IPS-NIHi7 (cell line): ENCODE measurements at regions not wholly inside any gene's neighbourhood (a gene's known extent, or its start where the extent isn't known, plus 50 kb on each side); places are given as distances from the start of the nearest gene placed in this dataset.
A peak's percentile ranks its signal among the peaks of the same experiment; 100 is the strongest.

Experiments
- DNase-seq: peaks from one replicate; pipeline ENCODE4 v3.0.0; 2012; ENCODE audit warnings: mixed read lengths; ENCODE audit errors: extremely low spot score

DNA sequence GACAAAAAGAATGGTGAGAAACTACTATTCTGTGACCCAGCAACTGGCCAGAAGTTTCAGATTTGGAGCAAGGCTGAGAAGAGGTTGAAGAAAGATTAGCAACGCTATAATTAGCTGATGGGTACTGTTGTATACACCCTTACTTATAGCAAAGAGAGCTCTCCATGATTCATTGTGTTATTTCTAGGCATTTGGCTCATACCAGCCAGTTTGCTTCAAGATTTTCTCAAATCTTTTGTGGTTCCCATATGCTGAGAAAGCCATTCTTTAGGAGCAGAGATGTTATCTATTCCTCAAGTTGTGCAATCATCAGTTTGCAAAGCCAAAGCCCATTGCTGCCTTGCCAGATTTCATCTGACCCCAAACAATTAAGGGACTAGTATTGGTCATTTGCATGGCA, 179.4 kb downstream of the ETS1 start:
- DNase-seq = no peak

DNA sequence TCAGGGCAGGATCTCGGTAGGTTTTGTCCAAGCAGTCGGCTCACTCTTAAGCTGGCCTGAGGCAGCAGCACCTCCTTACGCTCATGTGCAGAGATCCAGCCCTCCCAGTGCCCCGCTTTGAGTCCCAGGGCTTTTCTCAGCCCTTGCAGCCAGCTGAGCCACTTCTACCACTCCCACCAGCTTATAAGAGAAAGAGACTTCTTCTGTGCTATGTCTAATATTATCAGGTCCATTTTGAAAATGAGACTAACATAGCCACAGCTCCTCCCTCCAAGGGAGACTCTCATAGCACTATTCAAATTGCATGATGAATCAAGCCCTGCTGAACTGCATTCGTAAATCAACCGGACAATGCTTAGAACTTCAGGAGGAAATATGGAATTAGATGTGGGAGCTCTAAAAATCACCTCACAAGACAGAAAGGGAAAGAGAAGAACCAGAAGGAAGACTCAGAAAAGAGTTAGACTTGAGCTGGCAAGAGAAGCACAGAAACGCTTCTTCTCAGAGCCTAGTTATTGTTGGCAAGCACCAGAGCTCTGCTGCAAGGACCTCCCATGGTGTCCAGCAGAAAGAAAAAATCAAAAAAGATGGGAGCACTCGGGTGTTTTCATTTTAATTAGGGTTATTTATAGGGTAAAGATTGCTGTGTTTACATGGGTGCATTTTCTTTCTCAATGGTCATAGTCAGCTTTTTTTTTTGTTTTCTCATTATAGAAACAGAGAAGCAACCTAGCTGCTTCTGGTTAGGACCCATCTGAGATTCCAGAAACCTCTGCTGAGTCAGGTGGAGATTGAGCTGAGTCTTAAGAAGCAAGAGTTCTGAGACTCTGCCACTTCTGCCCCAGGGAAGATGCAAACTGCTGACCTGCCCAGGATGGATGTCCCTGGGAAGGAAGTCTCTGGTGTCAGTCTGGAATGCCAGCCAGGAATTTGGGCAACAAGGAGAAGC, 181.4 kb downstream of the ETS1 start:
- no peak for DNase-seq

DNA sequence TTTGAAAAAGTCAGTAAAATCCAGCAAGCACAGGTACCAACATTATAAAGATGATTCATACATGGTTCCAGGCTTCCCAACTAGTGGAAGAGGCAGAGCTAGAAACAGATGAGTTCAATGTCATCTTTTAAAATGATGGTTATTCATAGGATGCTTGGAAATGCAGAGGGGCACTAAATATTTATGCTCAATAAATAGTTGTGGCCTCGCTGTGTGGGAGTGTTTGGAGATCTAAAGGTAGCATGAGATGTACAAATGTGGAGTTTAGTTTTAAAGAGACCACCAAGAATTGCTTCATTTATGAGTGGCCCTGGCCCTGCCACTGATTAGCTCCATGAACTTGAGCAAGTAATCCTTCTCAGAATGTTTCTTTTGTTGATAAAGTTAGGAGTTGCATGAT, 182.2 kb downstream of the ETS1 start:
- DNase-seq = no peak

DNA sequence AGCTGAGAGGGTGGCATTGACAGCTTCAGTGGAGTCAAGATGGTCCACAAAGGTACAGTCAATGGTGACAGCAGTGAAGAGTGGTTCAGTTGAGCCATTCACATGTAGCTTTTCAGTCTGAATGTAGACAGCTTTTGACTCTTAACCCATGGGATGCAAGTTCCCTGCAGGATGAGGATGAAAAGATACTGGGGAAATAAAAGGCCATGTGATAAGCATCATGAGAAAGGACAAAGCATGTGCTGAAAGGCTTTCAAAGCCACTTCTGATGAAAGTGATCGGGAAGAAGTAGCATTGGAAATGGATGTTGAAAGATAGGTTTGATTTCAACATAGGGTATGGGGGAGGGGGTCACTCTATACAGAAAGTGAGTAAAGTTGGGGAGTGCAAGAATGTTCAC, 182.9 kb downstream of the ETS1 start:
- no peak for DNase-seq

DNA sequence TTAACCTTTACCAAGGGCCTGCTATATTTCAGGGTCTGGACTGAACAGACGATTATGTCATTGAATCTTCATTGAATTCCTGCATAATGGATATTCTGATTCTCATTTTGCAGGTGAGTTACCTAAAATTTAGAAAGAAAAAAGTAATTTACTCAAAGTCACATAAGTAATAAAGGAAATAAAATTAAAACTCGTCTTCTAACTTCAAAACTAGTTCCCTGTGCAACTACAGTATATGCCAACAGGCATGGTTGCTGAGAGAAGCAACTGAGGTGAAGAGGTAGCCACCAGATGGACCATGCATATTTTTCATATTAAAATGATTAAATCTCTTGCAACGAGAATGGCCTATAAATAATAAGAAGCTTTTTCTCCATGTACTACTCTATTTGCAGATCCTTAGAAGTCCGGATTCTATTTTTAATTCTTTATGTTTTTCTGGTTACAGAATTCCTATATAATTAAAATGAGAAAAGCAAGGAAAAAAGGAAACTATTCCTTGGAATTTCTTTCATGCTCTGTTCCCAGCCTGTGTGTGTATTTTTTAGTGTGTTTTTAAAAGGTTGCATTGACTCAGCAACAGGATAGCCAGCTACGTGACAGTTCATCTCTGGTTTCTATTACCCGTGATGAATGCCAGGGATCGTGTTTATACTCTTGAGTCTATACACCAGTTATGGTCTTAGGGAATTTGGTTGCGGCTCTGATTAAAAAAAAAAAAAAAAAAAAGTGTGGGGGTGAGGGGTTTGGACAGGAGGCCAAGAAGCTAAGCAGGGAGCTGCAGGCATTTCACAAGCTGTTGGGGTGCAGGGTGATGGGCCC, 186.8 kb downstream of the ETS1 start:
- no peak for DNase-seq

DNA sequence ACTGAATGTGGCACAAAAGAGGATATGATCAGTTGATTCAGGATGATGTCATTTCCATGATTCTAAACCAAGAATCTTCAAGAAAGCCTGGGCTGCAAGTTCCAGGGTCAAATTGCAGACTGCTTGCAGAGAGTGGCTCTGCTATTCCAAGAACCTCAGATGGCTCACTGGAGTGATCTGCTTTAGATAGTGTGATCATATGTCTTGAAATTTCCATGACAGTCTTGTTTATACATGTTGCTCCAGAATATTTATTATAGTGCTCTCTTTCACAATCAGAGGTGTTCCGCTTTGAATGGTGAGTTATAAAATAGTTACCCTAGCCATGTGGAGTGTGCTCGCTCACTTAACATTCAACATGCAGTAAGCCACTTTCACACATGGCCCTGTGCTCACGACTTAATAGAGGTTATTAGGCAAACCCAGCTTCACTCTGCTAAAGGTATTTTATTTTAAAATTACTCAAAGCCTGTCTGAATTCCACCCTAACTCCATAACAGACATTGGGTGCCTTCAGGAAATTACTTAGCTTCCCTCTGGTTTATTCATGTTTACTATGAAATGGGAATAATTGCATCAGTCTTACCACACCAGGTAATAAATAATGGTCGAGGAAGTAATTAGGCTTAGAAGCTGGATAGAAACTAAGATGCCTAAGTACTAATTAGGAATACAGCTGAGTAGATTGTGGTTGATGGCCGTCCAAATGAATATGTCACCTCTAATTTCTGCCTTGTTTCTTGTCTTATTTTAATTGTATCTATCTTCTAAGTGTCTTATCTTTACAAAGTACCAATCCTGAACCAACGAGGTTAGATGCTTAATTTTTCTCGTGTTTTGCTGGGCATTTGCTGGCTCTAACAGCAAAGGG, 187.9 kb downstream of the ETS1 start:
- no peak for DNase-seq

DNA sequence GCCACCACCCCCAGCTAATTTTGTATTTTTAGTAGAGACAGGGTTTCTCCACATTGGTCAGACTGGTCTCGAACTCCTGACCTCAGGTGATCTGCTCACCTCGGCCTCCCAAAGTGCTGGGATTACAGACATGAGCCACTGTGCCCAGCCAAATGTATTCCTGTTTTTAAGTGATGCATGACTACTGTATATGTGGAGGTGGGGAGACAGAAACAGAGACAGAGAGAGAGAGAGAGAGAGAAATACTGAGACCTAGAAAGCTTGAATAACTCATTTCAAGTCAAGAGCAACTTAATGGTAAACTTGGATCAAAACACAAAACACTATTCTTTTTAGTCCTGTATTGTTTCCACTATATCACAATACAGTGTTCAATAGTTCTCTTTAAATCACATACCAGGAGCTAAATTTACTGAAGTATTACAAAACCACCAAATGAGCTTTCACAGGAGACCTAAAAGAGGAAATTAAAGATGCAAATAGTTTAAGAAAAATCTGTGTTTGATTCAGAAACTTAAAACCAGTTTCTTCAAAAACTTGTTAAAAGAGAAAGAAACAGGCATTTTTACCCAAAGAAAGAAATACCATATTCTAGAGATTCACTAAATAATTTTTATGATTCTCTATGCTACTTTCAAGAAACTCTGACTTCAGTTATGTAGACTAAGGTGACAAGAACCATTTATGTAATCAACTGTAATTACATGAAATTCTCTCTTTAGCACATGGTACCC, 188.7 kb downstream of the ETS1 start:
- no peak for DNase-seq

DNA sequence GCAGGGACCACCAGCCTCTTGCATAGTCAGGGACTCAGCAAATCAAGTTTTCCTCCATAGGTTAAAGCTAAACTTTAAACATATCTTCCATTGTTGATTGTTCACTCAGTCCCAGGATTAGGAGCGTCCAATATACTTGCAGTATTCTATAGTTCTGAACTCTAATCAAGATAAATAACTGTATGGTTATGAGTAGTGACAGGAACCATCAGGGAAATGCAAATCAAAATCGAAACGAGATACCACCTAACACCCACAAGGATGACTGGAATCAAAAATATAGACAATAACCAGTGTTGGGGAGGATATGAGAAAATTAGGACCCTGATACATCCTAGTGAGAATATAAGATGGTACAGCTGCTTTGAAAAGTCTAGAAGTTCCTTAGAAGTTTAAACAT, 190.0 kb downstream of the ETS1 start:
- no peak for DNase-seq

DNA sequence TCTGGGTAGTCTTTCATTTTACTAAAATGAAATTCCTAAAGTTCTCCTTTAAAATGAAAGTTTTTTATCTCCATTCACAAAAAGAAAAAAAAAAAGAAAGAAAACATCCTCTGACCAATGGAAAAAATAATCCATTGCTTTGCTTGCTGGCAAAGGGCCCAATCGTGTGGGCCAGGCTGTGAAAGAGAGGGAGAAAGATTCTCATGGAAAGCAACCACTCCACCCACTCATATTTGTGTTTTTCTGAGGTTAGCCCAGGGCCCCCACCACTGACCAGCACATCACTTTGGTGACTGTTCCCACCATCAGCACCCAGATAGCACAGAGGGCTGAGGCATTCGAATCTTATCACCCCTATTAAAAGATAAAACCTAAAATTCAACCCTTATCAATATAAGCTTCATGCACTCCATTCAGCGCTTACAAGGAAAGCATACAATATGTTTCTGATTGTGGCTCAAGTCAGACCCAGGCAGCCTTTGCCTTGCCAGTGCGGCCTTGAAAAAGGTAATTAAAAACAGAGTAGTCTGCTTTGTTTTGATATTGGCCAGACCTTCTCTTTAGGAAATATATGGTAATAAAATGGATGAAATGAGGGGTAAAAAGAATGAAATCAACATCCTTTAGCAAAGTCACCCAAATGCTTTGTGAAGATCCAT, 192.8 kb downstream of the ETS1 start:
- DNase-seq = no peak

DNA sequence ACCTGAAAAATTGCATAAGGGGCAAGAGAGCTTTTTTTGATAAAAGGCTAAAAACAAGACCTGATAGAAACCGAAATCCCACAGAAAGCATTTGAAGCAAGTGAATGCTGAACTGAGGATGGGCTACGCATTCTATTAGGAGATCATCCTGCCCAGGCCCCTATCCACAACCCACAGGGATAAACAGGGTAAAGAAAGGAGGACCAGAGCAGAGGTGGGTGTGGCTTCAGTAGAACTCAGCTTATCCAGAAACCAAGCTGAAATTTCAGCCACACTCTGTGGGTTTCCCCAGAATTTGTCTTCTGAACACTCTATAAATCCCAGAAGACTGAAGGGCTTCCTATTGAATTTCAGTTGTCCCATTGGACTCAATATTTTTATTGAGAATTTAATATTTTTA, 195.1 kb downstream of the ETS1 start:
- DNase-seq = peak; percentile 25

DNA sequence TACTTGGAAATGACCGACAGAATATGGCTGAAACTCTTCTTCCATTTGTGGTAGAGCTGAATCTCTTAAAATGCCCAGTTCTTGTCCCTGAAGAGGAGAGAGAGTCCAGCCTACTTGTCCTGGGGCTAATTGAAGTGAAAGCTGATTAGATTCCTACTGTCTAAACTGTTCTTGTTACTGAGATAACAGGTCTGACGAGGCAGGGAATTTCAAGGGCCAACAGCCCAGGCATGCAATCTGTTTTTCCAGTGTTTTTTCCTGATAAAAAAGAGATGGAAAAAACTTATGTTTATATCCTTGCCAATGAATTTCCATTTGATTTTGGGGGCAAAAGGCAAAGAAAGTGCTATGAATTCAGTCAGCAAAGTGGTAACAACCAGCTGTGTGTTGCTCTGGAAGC, 195.5 kb downstream of the ETS1 start:
- no peak for DNase-seq

DNA sequence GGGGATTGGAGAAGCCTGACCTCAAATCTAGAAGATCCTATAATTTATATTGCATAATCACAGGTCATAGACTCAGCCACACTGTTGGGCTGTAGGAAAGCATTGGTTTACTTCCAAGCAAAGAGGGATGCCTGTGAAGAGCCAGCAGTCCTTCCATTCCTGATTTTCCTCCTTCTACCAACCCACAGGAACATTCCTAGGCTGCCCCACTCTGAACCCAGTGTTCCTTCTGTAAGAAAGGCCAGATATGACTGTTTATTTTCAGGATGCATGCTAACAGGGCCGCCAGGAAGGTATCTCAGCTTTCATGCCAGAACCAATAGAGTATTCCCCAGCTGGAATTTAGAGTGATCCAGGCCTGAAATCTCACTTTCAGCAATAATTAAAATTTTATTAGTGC, 197.1 kb downstream of the ETS1 start:
- DNase-seq = no peak

DNA sequence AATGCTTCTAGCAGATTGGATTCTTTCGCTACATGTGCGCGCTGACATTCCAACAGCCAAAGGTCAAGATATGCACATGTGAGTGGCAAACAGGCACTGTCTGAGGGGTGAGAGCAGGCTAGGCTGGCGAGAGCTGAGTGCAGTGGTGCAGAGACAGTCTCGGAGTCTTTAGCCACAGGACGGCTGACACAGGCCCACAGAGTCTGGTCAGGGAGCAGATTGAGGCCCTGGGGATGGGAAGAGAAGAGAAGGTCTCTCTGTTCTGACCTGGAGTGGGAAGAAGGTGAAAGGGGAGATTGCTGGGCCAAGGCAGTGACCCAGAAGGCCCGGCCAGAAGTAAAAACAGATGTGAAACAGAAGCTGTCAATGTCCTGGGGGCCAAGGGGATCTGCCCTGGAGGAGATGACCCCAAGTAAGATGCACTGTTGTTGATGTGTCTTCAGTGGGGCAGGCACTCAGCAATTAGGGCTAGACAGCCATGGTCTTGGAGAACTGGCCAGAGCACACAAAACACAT, 197.8 kb downstream of the ETS1 start:
- no peak for DNase-seq

DNA sequence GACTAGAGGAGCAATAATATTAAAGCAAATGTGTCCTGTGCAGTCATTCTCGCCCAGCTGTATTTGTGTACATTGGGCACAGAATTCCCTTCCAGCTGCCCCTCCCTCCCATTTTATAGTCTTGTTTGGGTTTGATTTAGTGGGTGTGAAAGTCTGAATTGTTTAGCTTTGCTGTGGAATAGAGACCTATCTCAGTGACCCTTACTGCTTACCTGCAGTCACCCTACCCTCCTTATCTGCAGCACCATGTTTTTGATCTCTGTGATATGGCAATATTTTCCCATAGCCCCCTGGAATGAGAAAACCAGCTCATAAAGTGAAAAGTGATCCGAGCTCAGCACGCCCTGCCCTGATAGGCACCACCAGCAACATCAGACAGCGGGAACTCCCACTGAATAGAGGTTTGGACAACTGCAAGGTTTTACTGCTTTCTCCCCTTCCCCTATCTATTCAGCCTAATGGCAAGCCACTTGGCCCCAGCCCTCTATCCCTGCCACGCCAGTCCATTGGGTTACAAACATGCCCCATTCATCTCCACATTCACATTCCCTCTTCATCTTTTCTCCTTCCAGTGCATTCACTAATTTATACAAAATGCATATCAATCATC, 199.0 kb downstream of the ETS1 start:
- DNase-seq = no peak

DNA sequence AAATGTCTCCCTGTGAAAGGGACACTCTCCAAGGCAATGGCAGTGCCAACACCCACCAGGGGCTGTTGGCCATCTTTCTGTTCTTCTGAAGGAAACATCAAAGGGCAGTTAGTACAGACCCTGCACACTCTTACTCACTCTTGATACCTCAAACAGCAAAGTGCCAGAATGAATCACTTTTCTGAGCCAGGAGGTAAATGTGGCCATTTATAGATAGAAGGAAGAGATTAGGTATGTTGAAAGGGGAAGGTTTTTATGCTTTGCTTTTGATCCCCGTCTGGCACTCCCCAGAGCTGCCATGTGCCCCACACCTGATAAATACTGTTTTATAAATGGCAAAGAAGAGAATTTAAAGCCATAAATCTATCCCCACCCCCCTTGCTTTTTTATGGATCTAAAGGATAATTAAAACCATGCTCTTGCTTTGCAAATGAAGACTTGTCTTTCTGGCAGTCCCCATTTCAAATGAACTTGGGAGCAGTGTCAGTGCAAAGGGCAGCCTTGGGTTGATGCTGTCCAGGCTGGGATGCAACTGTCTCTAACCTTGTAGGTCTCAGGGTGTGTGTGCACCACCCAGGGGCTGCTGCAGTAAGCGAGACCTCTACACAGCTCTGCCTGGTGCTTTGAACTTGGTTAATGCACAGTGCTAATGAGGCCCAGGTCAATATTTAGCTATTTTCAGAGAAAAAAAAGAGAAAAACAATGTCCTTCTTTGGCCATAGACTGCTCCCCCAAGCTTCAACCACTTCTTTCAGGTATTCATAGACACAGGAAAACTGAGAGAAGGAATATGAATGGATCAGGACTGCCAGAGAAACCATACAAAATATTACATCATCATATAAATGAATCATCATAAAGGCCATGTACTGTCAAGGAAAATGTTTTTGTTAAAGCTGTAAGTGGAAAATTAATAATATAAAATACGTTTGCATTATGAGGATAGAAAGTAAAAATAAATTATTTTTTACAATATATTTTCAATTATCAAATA, 207.5 kb downstream of the ETS1 start:
- DNase-seq = no peak

DNA sequence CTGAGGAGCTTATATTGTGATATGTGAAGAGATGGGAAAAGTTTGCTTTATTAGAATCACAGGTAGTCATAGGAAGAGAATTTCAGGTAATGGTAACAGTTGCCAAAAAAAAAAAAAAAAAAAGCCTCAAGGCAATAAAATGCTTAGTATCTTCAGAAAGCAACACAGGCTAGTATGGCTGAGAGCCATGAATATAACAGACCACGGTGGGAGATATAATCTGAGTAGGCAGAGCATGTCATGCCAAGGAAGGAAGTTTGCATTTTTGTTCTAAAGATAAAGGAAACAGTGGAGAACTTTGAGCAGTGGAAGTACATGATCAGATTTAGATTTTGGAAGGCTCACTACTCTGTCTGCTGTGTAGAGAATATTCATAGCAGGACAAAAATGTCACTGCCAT, 211.4 kb downstream of the ETS1 start:
- no peak for DNase-seq

DNA sequence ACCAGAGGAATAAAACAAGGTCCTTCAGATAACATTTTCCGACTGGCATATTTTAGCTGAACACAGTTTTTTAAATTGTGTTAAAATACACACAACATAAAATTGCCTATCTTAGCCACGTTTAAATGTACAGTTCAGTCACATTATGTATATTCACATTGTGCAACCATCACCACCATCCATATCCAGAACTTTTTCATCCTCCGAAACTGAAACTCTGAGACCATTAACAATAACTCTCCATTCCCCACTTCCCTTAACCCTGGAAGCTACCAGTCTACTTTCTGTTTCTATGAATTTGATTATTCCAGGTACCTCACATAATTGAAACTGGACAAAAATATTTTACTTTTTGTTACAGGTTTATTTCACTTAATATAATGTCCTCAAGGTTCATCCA, 213.3 kb downstream of the ETS1 start:
- DNase-seq = no peak

DNA sequence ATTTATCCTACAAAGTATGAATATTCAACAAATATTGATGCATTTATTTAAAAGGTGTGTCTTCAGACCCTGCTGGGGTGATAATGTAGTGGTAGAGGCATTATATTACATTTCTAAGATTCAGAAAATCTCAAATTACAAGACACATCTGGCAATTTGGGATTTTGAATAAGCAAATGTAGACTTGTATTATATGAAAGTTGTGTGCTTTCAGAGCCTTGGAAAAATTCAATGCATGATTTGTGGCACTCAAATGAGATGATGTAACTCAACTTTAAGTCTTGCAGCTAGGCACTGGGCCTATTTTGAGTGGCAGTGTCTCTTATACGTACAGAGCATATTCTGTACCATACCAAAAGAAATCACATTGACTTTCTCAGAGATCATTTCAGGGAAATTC, 214.4 kb downstream of the ETS1 start:
- no peak for DNase-seq

DNA sequence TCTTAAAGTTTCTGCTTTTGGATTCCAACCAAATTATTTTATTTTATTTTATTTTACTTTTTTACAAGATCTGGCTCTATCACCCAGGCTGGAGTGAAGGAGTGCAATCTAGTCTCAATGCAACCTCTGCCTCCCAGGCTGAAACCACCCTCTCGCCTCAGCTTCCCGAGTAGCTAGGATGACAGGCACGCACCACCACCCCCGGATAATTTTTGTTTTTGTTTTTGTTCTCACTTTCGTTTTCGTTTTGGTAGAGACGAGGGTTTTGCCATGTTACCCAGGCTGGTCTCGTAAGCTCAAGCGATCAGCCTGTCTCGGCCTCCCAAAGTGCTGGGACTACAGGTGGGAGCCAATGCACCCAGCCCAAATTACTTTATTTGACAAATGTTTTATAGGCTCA, 219.8 kb downstream of the ETS1 start:
- no peak for DNase-seq
